PC-3 (cell line): ENCODE measurements at regions not wholly inside any gene's neighbourhood (a gene's known extent, or its start where the extent isn't known, plus 50 kb on each side); places are given as distances from the start of the nearest gene placed in this dataset.
A peak's percentile ranks its signal among the peaks of the same experiment; 100 is the strongest.

Experiments used
- ATAC-seq: fragments of 200-7000 bp; cut with Tn5 transposase; 2 replicates; pipeline ENCODE4 v1.9.1; 2020; ENCODE audit warnings: mild to moderate bottlenecking, moderate library complexity
- BruUV-seq: library from RNA; stranded (reverse); fragments of 400-500 nt; replicated peaks from 2 replicates; lab custom pipeline; 2021; lab: Mats Ljungman, UMichigan
- CTCF ChIA-PET: fragments of 300-600 bp; sonication (Branson Sonifier 250); formaldehyde crosslinking; loops from one replicate; lab custom pipeline; 2022; ENCODE audit warnings: antibody characterized with exemption; lab: Charles Lee
- POLR2A ChIA-PET: fragments of 300-600 bp; sonication (Branson Sonifier 250); formaldehyde crosslinking; loops from one replicate; lab custom pipeline; 2022; ENCODE audit warnings: antibody characterized with exemption; ENCODE audit not compliant: unreplicated experiment; lab: Charles Lee
- DNase-seq: peaks from one replicate; pipeline ENCODE4 v3.0.0-alpha.2; 2015
- H2AFZ ChIP-seq: fragments of 300-600 bp; sonication (generic); 2 replicates; pipeline ENCODE4 v1.6.0; 2016; ENCODE audit warnings: antibody characterized with exemption, low read length
- H3F3A ChIP-seq: fragments of 300-600 bp; sonication (generic); one replicate; pipeline ENCODE4 v1.6.0; 2017; ENCODE audit warnings: antibody characterized with exemption, low read length, control low read depth, mild to moderate bottlenecking; ENCODE audit not compliant: unreplicated experiment
- H3K27ac ChIP-seq: fragments of 300-600 bp; sonication (generic); 2 replicates; pipeline ENCODE4 v1.5.1; 2016; ENCODE audit warnings: mild to moderate bottlenecking, low read length
- H3K27me3 ChIP-seq: fragments of 300-600 bp; sonication (generic); 2 replicates; pipeline ENCODE4 v1.6.1; 2016; ENCODE audit warnings: low read length, mixed read lengths
- H3K36me3 ChIP-seq: fragments of 300-600 bp; sonication (generic); 2 replicates; pipeline ENCODE4 v1.6.1; 2016; ENCODE audit warnings: low read depth, mixed run types, low read length, mixed read lengths
- H3K4me1 ChIP-seq: fragments of 300-600 bp; sonication (generic); 2 replicates; pipeline ENCODE4 v1.5.1; 2016; ENCODE audit warnings: low read length; ENCODE audit not compliant: insufficient read depth
- H3K4me2 ChIP-seq: fragments of 300-600 bp; sonication (generic); 2 replicates; pipeline ENCODE4 v1.6.0; 2016; ENCODE audit warnings: low read length
- H3K4me3 ChIP-seq: fragments of 300-600 bp; sonication (generic); 2 replicates; pipeline ENCODE4 v1.5.1; 2016; ENCODE audit warnings: mild to moderate bottlenecking, low read length, mixed read lengths
- H3K79me2 ChIP-seq: fragments of 300-600 bp; sonication (generic); 2 replicates; pipeline ENCODE4 v1.6.1; 2017; ENCODE audit warnings: low read length, mixed read lengths
- H3K9ac ChIP-seq: fragments of 300-600 bp; sonication (generic); 2 replicates; pipeline ENCODE4 v1.6.0; 2016; ENCODE audit warnings: mild to moderate bottlenecking, low read length
- H3K9me2 ChIP-seq: fragments of 300-600 bp; sonication (generic); replicated peaks from 2 replicates; pipeline ENCODE4 v1.6.1; 2016; ENCODE audit warnings: mixed run types, low read length, mixed read lengths
- H3K9me3 ChIP-seq: fragments of 300-600 bp; sonication (generic); 2 replicates; pipeline ENCODE4 v1.6.1; 2016; ENCODE audit warnings: low read length, mixed read lengths
- H4K20me1 ChIP-seq: fragments of 300-600 bp; sonication (generic); 2 replicates; pipeline ENCODE4 v1.6.1; 2016; ENCODE audit warnings: low read length, mixed read lengths
- EZH2 ChIP-seq: fragments of 300-600 bp; sonication (generic); IDR thresholded peaks from one replicate; pipeline ENCODE4 v1.6.1; 2017; ENCODE audit warnings: antibody characterized with exemption, mild to moderate bottlenecking, low read length; ENCODE audit not compliant: unreplicated experiment
- EZH2phosphoT487 ChIP-seq: fragments of 300-600 bp; sonication (generic); IDR thresholded peaks from 2 replicates; pipeline ENCODE4 v1.6.1; 2018; ENCODE audit warnings: mild to moderate bottlenecking, antibody characterized with exemption, low read length, borderline replicate concordance
- intact Hi-C: fragments of 100-400 bp; cut with micrococcal nuclease; formaldehyde crosslinking; loops from 2 replicates; pipeline ENCODE4 v1.9.0; 2023
- TF ChIP-seq, protein P1 (sequence below): fragments of 300-600 bp; sonication (generic); conservative IDR thresholded peaks from 2 replicates; pipeline ENCODE4 v1.5.1; 2017; ENCODE audit warnings: antibody characterized with exemption, low read depth, mild to moderate bottlenecking, low read length

DNA sequence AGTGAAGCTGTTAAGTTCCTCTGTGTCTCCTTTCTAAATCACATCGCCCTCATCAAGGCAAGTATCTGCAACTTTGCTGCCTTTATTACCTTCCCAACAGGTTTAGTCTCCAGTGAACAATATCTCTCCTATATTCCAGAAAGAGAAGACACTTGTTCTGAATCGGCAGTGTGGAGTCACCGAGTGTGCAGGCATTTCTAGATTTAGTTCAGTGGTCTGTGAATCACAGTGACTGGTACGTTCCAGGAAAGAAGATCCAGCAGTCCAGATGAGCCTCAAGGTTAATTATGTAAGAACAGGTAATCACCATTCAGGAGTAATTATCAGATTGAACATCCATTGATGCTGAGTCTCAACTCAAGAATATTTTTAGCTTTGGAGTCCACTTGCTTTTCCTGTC, 497.0 kb downstream of the FOXO1 start:
- Histone ChIP-seq H3K36me3 (no peaks in the 10 kb centered on the region), H2AFZ (no peak overlapping the region), H3K79me2 (no peaks in the 10 kb centered on the region), H3K4me1 (peaks cover 29% of the 10 kb centered on the region), H3K9ac (no peak overlapping the region), H3F3A (no peaks in the 10 kb centered on the region), H3K9me2 (0 out of 2 replicates have a peak, but pooled peaks cover 3% of the 10 kb centered on the region), H3K9me3 (no peaks in the 10 kb centered on the region), H3K4me3 (no peak overlapping the region), H3K27me3 (no peaks in the 10 kb centered on the region), H3K4me2 (no peak overlapping the region), H4K20me1 (no peaks in the 10 kb centered on the region), H3K27ac (no peak overlapping the region)
- no TSS peak for BruUV-seq
- TF ChIP-seq, protein P1, sequence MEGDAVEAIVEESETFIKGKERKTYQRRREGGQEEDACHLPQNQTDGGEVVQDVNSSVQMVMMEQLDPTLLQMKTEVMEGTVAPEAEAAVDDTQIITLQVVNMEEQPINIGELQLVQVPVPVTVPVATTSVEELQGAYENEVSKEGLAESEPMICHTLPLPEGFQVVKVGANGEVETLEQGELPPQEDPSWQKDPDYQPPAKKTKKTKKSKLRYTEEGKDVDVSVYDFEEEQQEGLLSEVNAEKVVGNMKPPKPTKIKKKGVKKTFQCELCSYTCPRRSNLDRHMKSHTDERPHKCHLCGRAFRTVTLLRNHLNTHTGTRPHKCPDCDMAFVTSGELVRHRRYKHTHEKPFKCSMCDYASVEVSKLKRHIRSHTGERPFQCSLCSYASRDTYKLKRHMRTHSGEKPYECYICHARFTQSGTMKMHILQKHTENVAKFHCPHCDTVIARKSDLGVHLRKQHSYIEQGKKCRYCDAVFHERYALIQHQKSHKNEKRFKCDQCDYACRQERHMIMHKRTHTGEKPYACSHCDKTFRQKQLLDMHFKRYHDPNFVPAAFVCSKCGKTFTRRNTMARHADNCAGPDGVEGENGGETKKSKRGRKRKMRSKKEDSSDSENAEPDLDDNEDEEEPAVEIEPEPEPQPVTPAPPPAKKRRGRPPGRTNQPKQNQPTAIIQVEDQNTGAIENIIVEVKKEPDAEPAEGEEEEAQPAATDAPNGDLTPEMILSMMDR: no peak
- TF ChIP-seq EZH2phosphoT487: no peak
- no peak for TF ChIP-seq EZH2
- intact Hi-C loops: no loop called here
- ChIA-PET POLR2A (no interaction called here), CTCF (no interaction called here)
- ATAC-seq (no peak), DNase-seq (no peak)

DNA sequence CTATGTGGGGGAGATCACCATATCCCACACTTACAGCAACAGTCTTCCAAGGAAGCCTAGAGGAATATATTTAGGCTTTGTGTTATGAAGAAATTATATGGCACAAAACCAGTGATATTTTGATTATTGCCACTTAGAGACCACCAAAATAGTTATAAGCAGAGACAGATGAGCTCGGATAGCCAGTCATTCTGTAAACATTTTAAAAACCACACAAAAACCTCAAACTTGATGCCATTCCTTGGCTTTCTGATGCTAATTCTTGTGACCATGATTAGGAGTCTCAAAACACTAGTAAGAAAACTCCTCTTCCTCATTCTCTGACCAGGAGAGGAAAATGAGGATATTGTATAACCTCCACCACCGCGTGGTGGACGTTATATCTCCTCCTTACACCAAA, 496.4 kb downstream of the FOXO1 start:
- Histone ChIP-seq H3K9me2 (0 out of 2 replicates have a peak, but pooled peaks cover 3% of the 10 kb centered on the region), H3K4me1 (peaks cover 27% of the 10 kb centered on the region), H3F3A (no peaks in the 10 kb centered on the region), H3K79me2 (no peaks in the 10 kb centered on the region), H3K36me3 (no peaks in the 10 kb centered on the region), H3K27ac (no peak overlapping the region), H3K4me3 (no peak overlapping the region), H3K4me2 (no peak overlapping the region), H3K9me3 (no peaks in the 10 kb centered on the region), H3K27me3 (no peaks in the 10 kb centered on the region), H4K20me1 (no peaks in the 10 kb centered on the region), H2AFZ (no peak overlapping the region), H3K9ac (no peak overlapping the region)
- no TSS peak for BruUV-seq
- POLR2A ChIA-PET: no interaction called here
- intact Hi-C loops: no loop called here
- no peak for DNase-seq
- CTCF ChIA-PET: no interaction called here
- TF ChIP-seq EZH2phosphoT487: no peak
- TF ChIP-seq, protein P1: no peak
- no peak for TF ChIP-seq EZH2
- ATAC-seq: no peak

DNA sequence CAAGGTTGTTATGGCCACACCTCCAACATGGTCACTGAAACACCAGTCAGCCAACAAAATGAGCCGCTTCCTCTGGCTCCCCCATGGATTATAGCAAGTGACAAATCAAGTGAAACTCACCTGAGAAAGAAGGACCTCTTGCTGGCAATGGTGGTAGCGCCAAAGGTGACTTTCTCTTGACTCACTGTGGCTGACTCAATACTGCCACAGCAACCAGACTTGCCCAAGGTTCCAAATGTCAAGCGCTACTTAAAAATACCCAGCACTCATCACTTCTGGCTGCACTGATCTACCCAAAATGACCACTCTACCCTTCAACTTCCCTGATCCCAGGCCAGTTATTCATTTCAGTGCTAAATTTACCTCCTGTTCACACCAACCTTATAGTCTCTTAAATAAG, 495.5 kb downstream of the FOXO1 start:
- peak; percentile 71 for DNase-seq
- no peak overlapping the region for H3K27ac ChIP-seq
- intact Hi-C loops: no loop called here
- 0 out of 2 replicates have a peak overlapping the region, but pooled peaks have one; percentile 4 for H3K4me2 ChIP-seq
- H2AFZ ChIP-seq: no peak overlapping the region
- POLR2A ChIA-PET: no interaction called here
- no peaks in the 10 kb centered on the region for H3K36me3 ChIP-seq
- H3K27me3 ChIP-seq: no peaks in the 10 kb centered on the region
- H3K79me2 ChIP-seq: no peaks in the 10 kb centered on the region
- H3K9me3 ChIP-seq: no peaks in the 10 kb centered on the region
- CTCF ChIA-PET: no interaction called here
- BruUV-seq: no TSS peak
- no peaks in the 10 kb centered on the region for H3F3A ChIP-seq
- no peak overlapping the region for H3K4me3 ChIP-seq
- no peak for TF ChIP-seq EZH2
- TF ChIP-seq EZH2phosphoT487: no peak
- TF ChIP-seq, protein P1: 0 out of 2 replicates have a peak, but pooled peaks have one; percentile 23
- no peak overlapping the region for H3K9ac ChIP-seq
- H4K20me1 ChIP-seq: no peaks in the 10 kb centered on the region
- peaks cover 18% of the 10 kb centered on the region for H3K4me1 ChIP-seq
- peak; percentile 57 for ATAC-seq
- H3K9me2 ChIP-seq: 0 out of 2 replicates have a peak, but pooled peaks cover 3% of the 10 kb centered on the region
